A549 (cell line): ENCODE measurements at regions not wholly inside any gene's neighbourhood (a gene's known extent, or its start where the extent isn't known, plus 50 kb on each side); places are given as distances from the start of the nearest gene placed in this dataset.

Source experiments
- CBX2 ChIP-seq: fragments of 200-600 bp; sonication (generic); IDR thresholded peaks from 2 replicates; pipeline ENCODE4 v1.6.1; 2016; ENCODE audit warnings: low read depth, mild to moderate bottlenecking, borderline replicate concordance
- CBX8 ChIP-seq: fragments of 200-600 bp; sonication (generic); IDR thresholded peaks from 2 replicates; pipeline ENCODE4 v1.6.1; 2016
- EP300 ChIP-seq, 2 experiments: fragments of >200 bp; sonication (Bioruptor Twin); formaldehyde crosslinking; IDR thresholded peaks; 2 replicates in 1 of 2; 3 replicates in 1 of 2; pipeline ENCODE4 v1.6.1; 2016 to 2017
- MAFK ChIP-seq: fragments of 450-650 bp; IDR thresholded peaks from 2 replicates; pipeline ENCODE4 v1.6.1; 2014; ENCODE audit not compliant: partially characterized antibody
- NFE2L2 ChIP-seq: fragments of 150-350 bp; conservative IDR thresholded peaks from 2 replicates; pipeline ENCODE4 v1.6.1; 2014; ENCODE audit warnings: low read length
- NR3C1 ChIP-seq: fragments of >200 bp; sonication (Bioruptor Twin); formaldehyde crosslinking; IDR thresholded peaks from 3 replicates; pipeline ENCODE4 v1.6.1; 2017
- POLR2A ChIP-seq: IDR thresholded peaks from 2 replicates; pipeline ENCODE4 v1.6.1; 2012; ENCODE audit warnings: mild to moderate bottlenecking, low read length
- TF ChIP-seq, protein P1 (sequence below): fragments of >200 bp; sonication (Bioruptor Twin); formaldehyde crosslinking; IDR thresholded peaks from 3 replicates; pipeline ENCODE4 v1.5.1; 2016
- TF ChIP-seq, protein P2 (sequence below): IDR thresholded peaks from 2 replicates; pipeline ENCODE4 v1.6.1; 2012
- TF ChIP-seq, protein P3 (sequence below): fragments of 450-650 bp; IDR thresholded peaks from 2 replicates; pipeline ENCODE4 v1.6.1; 2014; ENCODE audit warnings: antibody characterized with exemption
- TF ChIP-seq, protein P4 (sequence below): fragments of 250-450 bp; sonication (Bioruptor Pico); IDR thresholded peaks from 2 replicates; pipeline ENCODE4 v1.5.0; 2021; ENCODE audit warnings: mild to moderate bottlenecking, moderate library complexity, borderline replicate concordance
- TF ChIP-seq, protein P5 (sequence below): fragments of 150-350 bp; IDR thresholded peaks from 2 replicates; pipeline ENCODE4 v1.6.1; 2014; ENCODE audit warnings: low read depth, mild to moderate bottlenecking, low read length

DNA sequence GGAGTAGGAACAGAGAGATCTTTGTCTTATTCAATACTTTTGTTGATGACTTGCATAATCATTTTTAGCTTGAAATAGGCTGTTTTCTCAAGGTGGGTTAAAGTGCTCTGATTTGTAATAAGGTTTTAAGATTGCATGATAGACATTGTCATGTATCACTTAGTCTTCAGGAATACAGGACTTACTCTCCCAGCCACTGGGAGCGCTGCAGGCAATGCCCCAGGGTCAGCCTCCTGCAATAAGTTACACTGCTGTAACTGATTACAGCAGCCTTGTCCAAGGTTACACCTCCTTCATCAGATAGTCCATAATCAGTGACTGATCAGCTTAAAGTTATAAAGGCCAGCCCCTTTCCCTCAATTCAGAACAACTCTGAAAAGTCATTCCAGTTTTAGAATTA lies 218.6 kb downstream of the ESM1 start:
- TF ChIP-seq, protein P1, sequence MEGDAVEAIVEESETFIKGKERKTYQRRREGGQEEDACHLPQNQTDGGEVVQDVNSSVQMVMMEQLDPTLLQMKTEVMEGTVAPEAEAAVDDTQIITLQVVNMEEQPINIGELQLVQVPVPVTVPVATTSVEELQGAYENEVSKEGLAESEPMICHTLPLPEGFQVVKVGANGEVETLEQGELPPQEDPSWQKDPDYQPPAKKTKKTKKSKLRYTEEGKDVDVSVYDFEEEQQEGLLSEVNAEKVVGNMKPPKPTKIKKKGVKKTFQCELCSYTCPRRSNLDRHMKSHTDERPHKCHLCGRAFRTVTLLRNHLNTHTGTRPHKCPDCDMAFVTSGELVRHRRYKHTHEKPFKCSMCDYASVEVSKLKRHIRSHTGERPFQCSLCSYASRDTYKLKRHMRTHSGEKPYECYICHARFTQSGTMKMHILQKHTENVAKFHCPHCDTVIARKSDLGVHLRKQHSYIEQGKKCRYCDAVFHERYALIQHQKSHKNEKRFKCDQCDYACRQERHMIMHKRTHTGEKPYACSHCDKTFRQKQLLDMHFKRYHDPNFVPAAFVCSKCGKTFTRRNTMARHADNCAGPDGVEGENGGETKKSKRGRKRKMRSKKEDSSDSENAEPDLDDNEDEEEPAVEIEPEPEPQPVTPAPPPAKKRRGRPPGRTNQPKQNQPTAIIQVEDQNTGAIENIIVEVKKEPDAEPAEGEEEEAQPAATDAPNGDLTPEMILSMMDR: no peak
- TF ChIP-seq, protein P2, sequence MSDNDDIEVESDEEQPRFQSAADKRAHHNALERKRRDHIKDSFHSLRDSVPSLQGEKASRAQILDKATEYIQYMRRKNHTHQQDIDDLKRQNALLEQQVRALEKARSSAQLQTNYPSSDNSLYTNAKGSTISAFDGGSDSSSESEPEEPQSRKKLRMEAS: no peak
- TF ChIP-seq NFE2L2: 0 out of 2 replicates have a peak, but pooled peaks have one; percentile 23
- no peak for TF ChIP-seq NR3C1
- no peak for TF ChIP-seq EP300 (IDR thresholded peaks at IDR 0.05)
- no peak for TF ChIP-seq MAFK
- TF ChIP-seq, protein P3, sequence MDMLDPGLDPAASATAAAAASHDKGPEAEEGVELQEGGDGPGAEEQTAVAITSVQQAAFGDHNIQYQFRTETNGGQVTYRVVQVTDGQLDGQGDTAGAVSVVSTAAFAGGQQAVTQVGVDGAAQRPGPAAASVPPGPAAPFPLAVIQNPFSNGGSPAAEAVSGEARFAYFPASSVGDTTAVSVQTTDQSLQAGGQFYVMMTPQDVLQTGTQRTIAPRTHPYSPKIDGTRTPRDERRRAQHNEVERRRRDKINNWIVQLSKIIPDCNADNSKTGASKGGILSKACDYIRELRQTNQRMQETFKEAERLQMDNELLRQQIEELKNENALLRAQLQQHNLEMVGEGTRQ: no peak
- no peak for TF ChIP-seq CBX8
- TF ChIP-seq, protein P4, sequence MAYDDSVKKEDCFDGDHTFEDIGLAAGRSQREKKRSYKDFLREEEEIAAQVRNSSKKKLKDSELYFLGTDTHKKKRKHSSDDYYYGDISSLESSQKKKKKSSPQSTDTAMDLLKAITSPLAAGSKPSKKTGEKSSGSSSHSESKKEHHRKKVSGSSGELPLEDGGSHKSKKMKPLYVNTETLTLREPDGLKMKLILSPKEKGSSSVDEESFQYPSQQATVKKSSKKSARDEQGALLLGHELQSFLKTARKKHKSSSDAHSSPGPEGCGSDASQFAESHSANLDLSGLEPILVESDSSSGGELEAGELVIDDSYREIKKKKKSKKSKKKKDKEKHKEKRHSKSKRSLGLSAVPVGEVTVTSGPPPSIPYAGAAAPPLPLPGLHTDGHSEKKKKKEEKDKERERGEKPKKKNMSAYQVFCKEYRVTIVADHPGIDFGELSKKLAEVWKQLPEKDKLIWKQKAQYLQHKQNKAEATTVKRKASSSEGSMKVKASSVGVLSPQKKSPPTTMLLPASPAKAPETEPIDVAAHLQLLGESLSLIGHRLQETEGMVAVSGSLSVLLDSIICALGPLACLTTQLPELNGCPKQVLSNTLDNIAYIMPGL (CRISPR knock-in tag): no peak
- TF ChIP-seq, protein P5, sequence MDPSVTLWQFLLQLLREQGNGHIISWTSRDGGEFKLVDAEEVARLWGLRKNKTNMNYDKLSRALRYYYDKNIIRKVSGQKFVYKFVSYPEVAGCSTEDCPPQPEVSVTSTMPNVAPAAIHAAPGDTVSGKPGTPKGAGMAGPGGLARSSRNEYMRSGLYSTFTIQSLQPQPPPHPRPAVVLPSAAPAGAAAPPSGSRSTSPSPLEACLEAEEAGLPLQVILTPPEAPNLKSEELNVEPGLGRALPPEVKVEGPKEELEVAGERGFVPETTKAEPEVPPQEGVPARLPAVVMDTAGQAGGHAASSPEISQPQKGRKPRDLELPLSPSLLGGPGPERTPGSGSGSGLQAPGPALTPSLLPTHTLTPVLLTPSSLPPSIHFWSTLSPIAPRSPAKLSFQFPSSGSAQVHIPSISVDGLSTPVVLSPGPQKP: no peak
- no peak for TF ChIP-seq POLR2A
- no peak for TF ChIP-seq CBX2
